K562 (cell line): ENCODE measurements at regions not wholly inside any gene's neighbourhood (a gene's known extent, or its start where the extent isn't known, plus 50 kb on each side); places are given as distances from the start of the nearest gene placed in this dataset.

Source experiments
- ATAC-seq: fragments of 200-7000 bp; cut with Tn5 transposase; 3 replicates; pipeline ENCODE4 v1.9.1; 2020; ENCODE audit warnings: moderate library complexity
- BruUV-seq: library from RNA; stranded (reverse); fragments of 400-500 nt; replicated peaks from 2 replicates; lab custom pipeline; 2021; lab: Mats Ljungman, UMichigan
- CTCF ChIA-PET: fragments of 300-600 bp; formaldehyde crosslinking; extraction: SDS; loops from one replicate; lab custom pipeline; 2021; ENCODE audit warnings: low intra/inter-chr PET ratio; lab: Yijun Ruan, JAX
- POLR2A ChIA-PET: fragments of 300-600, 350-650 bp; sonication (Branson Sonifier 250); formaldehyde crosslinking; extraction: SDS; loops from one replicate; lab custom pipeline; 2021; ENCODE audit warnings: antibody characterized with exemption, inconsistent platforms; lab: Yijun Ruan, JAX
- DNase-seq, 4 experiments: peaks; one replicate each; pipeline versions ENCODE4 v3.0.0 to v3.0.0-alpha.2; 2011 to 2018; ENCODE audit warnings: low spot score in 3 of 4, mixed read lengths in 3 of 4; ENCODE audit errors: extremely low read depth in 1 of 4
- FAIRE-seq: peaks from 2 replicates; lab custom pipeline; 2011; peaks lifted over from hg19 to GRCh38; lab: Jason Lieb, UNC
- H2AFZ ChIP-seq: 2 replicates; pipeline ENCODE4 v1.6.0; 2011; ENCODE audit warnings: low read depth, low read length, control low read depth, inconsistent platforms
- H3K27ac ChIP-seq: fragments of 200-600 bp; 3 replicates; pipeline ENCODE4 v1.8.0; 2011; ENCODE audit warnings: low read depth, mild to moderate bottlenecking, control low read depth, inconsistent platforms, low read length, moderate library complexity, mixed read lengths; ENCODE audit errors: extremely low read depth
- H3K27me3 ChIP-seq, 2 experiments: fragments of 300-600 bp in 1 of 2; 2 replicates in 1 of 2; 3 replicates in 1 of 2; pipeline versions ENCODE4 v1.6.0 to v1.8.0; 2011; ENCODE audit warnings: inconsistent platforms in 2 of 2, low read length in 2 of 2, mild to moderate bottlenecking in 1 of 2, mixed read lengths in 1 of 2, moderate library complexity in 1 of 2; ENCODE audit not compliant: control insufficient read depth in 2 of 2, insufficient read depth in 2 of 2
- H3K36me3 ChIP-seq: fragments of 300-600 bp; 3 replicates; pipeline ENCODE4 v1.8.0; 2011; ENCODE audit warnings: mild to moderate bottlenecking, low read length, inconsistent platforms; ENCODE audit not compliant: control insufficient read depth, insufficient read depth
- H3K4me1 ChIP-seq, 2 experiments: fragments of 200-600 bp in 1 of 2; replicated peaks in 1 of 2; 2 replicates in 1 of 2; 3 replicates in 1 of 2; pipeline versions ENCODE4 v1.5.1 to v1.8.0; 2011; ENCODE audit warnings: inconsistent platforms in 2 of 2, low read length in 2 of 2, mild to moderate bottlenecking in 1 of 2, mixed read lengths in 1 of 2, moderate library complexity in 1 of 2; ENCODE audit not compliant: control insufficient read depth in 2 of 2, insufficient read depth in 2 of 2
- H3K4me2 ChIP-seq: 2 replicates; pipeline ENCODE4 v1.6.1; 2011; ENCODE audit warnings: low read length, control low read depth, inconsistent platforms, mixed read lengths; ENCODE audit not compliant: insufficient read depth
- H3K4me3 ChIP-seq: fragments of 200-600 bp; sonication (generic), shearing (Covaris generic); 2 replicates; pipeline ENCODE4 v1.5.1; 2016; ENCODE audit warnings: control low read depth, inconsistent platforms
- H3K79me2 ChIP-seq: fragments of 200-600 bp; 3 replicates; pipeline ENCODE4 v1.8.0; 2011; ENCODE audit warnings: low read length, inconsistent platforms; ENCODE audit not compliant: control insufficient read depth, insufficient read depth
- H3K9ac ChIP-seq, 2 experiments: 2 replicates each; pipeline versions ENCODE4 v1.6.0 to v1.6.1; 2011; ENCODE audit warnings: low read depth in 2 of 2, low read length in 2 of 2, control low read depth in 1 of 2, inconsistent platforms in 1 of 2, mild to moderate bottlenecking in 1 of 2, mixed read lengths in 1 of 2; ENCODE audit not compliant: insufficient read depth in 1 of 2
- H3K9me1 ChIP-seq: one replicate; pipeline ENCODE4 v1.6.0; 2011; ENCODE audit warnings: inconsistent platforms, mild to moderate bottlenecking, low read length, moderate library complexity; ENCODE audit not compliant: control insufficient read depth, insufficient read depth
- H3K9me3 ChIP-seq: replicated peaks from 2 replicates; pipeline ENCODE4 v1.5.1; 2011; ENCODE audit warnings: low read depth, low read length, inconsistent platforms; ENCODE audit not compliant: control insufficient read depth, insufficient read depth
- H4K20me1 ChIP-seq: replicated peaks from 2 replicates; pipeline ENCODE4 v1.6.1; 2011; ENCODE audit warnings: low read length, inconsistent platforms, mixed read lengths; ENCODE audit not compliant: control insufficient read depth, insufficient read depth
- ATF3 ChIP-seq, 2 experiments: fragments of 450-650 bp in 1 of 2; sonication (generic) in 1 of 2; formaldehyde crosslinking in 1 of 2; IDR thresholded peaks in 1 of 2; conservative IDR thresholded peaks in 1 of 2; 2 replicates each; pipeline versions ENCODE4 v1.6.1 to v1.8.1; 2016 to 2023; ENCODE audit warnings: mild to moderate bottlenecking in 2 of 2, moderate library complexity in 2 of 2, inconsistent platforms in 1 of 2, missing genetic modification reagents in 1 of 2
- BACH1 ChIP-seq: fragments of 200-800 bp; sonication (Bioruptor generic); IDR thresholded peaks from 2 replicates; pipeline ENCODE4 v1.6.1; 2016; ENCODE audit warnings: missing genetic modification characterization, missing compliant biosample characterization
- CBFB ChIP-seq: sonication (generic); formaldehyde crosslinking; IDR thresholded peaks from 2 replicates; pipeline ENCODE4 v1.4.0; 2020; ENCODE audit warnings: mild to moderate bottlenecking, missing genetic modification reagents
- CTBP1 ChIP-seq: fragments of 450-650 bp; IDR thresholded peaks from 2 replicates; pipeline ENCODE4 v1.6.1; 2016; ENCODE audit warnings: borderline replicate concordance
- E2F5 ChIP-seq: sonication (generic); formaldehyde crosslinking; IDR thresholded peaks from 2 replicates; pipeline ENCODE4 v1.8.0; 2022; ENCODE audit warnings: mild to moderate bottlenecking, missing genetic modification reagents
- FOSL1 ChIP-seq: fragments of 200-800 bp; sonication (Bioruptor generic); conservative IDR thresholded peaks from 2 replicates; pipeline ENCODE4 v1.6.1; 2016; ENCODE audit warnings: missing genetic modification characterization, missing compliant biosample characterization
- HIVEP1 ChIP-seq: fragments of 250-450 bp; sonication (Bioruptor Pico); IDR thresholded peaks from 2 replicates; pipeline ENCODE4 v1.4.0; 2020; ENCODE audit warnings: mild to moderate bottlenecking
- MLLT1 ChIP-seq, 2 experiments: fragments of 450-650 bp; IDR thresholded peaks; 2 replicates each; pipeline ENCODE4 v1.6.1; 2016
- SMARCB1 ChIP-seq: IDR thresholded peaks from 2 replicates; pipeline ENCODE4 v1.6.1; 2011; ENCODE audit warnings: improper control_type of control experiment, low read depth; ENCODE audit not compliant: insufficient read length
- SPI1 ChIP-seq: IDR thresholded peaks from 2 replicates; pipeline ENCODE4 v1.6.1; 2011; ENCODE audit warnings: low read depth, low read length, control low read depth, borderline replicate concordance
- SRSF7 ChIP-seq: fragments of 200-400 bp; formaldehyde crosslinking; optimal IDR thresholded peaks from 2 replicates; pipeline ENCODE3; 2017; ENCODE audit warnings: mild to moderate bottlenecking, low read depth, low read length
- ZNF165 ChIP-seq: fragments of 250-450 bp; sonication (Bioruptor Pico); IDR thresholded peaks from 2 replicates; pipeline ENCODE4 v1.4.0; 2020; ENCODE audit warnings: borderline replicate concordance
- ZNF24 ChIP-seq: fragments of 450-650 bp; IDR thresholded peaks from 2 replicates; pipeline ENCODE4 v1.6.1; 2016
- ZNF311 ChIP-seq: fragments of 250-450 bp; sonication (Bioruptor Pico); IDR thresholded peaks from 2 replicates; pipeline ENCODE4 v1.4.0; 2020; ENCODE audit warnings: mild to moderate bottlenecking, moderate library complexity
- WGBS: fragments of 100-300 bp; shearing (Covaris generic); methylation state at CpG from one replicate; pipeline ENCODE4 v1.1.6; 2016; ENCODE audit warnings: low coverage, mixed read lengths; ENCODE audit not compliant: insufficient coverage; ENCODE audit errors: missing lambda C conversion rate; 5-methylcytosine and 5-hydroxymethylcytosine counted together
- in situ Hi-C: fragments of 300-500 bp; cut with MboI; formaldehyde crosslinking; loops from 4 replicates; pipeline ENCODE4 v1.15.0; 2018; ENCODE audit warnings: inconsistent platforms, mixed read lengths
- intact Hi-C: fragments of 100-400 bp; cut with micrococcal nuclease; formaldehyde crosslinking; loops from 2 replicates; pipeline ENCODE4 v1.14.2; 2022

- ATAC-seq (no peak), DNase-seq (no peak), FAIRE-seq (no peak)
- Histone ChIP-seq H3K4me3 (no peak overlapping the region), H4K20me1 (no peaks in the 10 kb centered on the region), H3K4me2 (no peak overlapping the region), H3K27me3 (no peaks in the 10 kb centered on the region), H3K4me1 (no peaks in the 10 kb centered on the region), H3K79me2 (no peaks in the 10 kb centered on the region), H3K9ac (no peak overlapping the region), H3K36me3 (no peaks in the 10 kb centered on the region), H2AFZ (no peak overlapping the region), H3K9me1 (no peaks in the 10 kb centered on the region), H3K27ac (no peak overlapping the region), H3K9me3 (no peaks in the 10 kb centered on the region)
- no peak for TF ChIP-seq ATF3 (IDR thresholded peaks at IDR 0.05)
- no peak for TF ChIP-seq ATF3 (CRISPR knock-in tag; conservative IDR thresholded peaks at IDR 0.05)
- no peak for TF ChIP-seq E2F5 (CRISPR knock-in tag)
- no peak for TF ChIP-seq SMARCB1
- no peak for TF ChIP-seq MLLT1 (IDR thresholded peaks at IDR 0.05)
- TF ChIP-seq ZNF311 (CRISPR knock-in tag), result no peak
- TF ChIP-seq FOSL1, result no peak
- TF ChIP-seq SRSF7, result no peak
- no peak for TF ChIP-seq CTBP1
- no peak for TF ChIP-seq CBFB (CRISPR knock-in tag)
- no peak for TF ChIP-seq HIVEP1 (CRISPR knock-in tag)
- TF ChIP-seq SPI1, result no peak
- TF ChIP-seq ZNF165, result no peak
- TF ChIP-seq ZNF24, result no peak
- no peak for TF ChIP-seq BACH1 (tag)
- ChIA-PET POLR2A (interaction anchor here (0.6 kb wide), 1 partner anchor 1973 kb away, joined by 3 read pairs; no protein-coding TSS in a partner anchor), CTCF (no interaction called here)
- intact Hi-C loops (no loop called here), in situ Hi-C loops (no loop called here)
- no TSS peak for BruUV-seq
- WGBS, result 0% methylated on average over 2 of the region's 2 CpGs
Observed at GRCh38 chr18:40258311-40258710, 1696.7 kb upstream of the PIK3C3 start.
